H54 (cell line): ENCODE measurements at regions not wholly inside any gene's neighbourhood (a gene's known extent, or its start where the extent isn't known, plus 50 kb on each side); places are given as distances from the start of the nearest gene placed in this dataset.
"Not testable (repeated sequence)": the region's sequence is repeated elsewhere in the genome, so short reads cannot be mapped to it uniquely, and the experiment has no call there.

ENCODE experiments used
- DNase-seq: peaks from one replicate; pipeline ENCODE4 v3.0.0; 2011; ENCODE audit warnings: low spot score, mixed read lengths; ENCODE audit not compliant: insufficient read length
- FAIRE-seq: peaks from 3 replicates; lab custom pipeline; 2011; peaks lifted over from hg19 to GRCh38; lab: Jason Lieb, UNC
- POLR2A ChIP-seq: IDR thresholded peaks from 2 replicates; pipeline ENCODE4 v1.6.1; 2011; ENCODE audit warnings: low read depth, mild to moderate bottlenecking, low read length

DNA sequence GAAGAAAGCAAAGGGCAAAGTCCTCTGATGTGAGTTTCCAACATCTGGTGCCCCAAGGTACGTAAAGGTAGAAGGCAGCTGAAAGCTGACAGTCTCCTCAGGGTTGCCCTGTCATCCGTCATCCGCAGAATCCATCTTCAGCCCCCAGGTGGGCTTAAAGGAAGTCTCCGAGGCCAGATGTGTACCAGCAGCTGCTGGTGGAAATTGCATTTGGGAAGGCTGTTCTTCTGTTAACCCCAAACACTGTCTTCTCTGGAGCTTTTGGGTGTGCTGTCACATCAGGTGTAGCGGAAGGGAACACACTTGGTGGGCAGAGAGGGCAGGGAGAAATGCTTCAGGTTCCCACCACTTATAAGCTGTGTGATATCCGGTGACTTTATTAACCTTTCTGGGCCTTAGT is 310.0 kb upstream of the GATB start:
- DNase-seq (no peak), FAIRE-seq (no peak)
- no peak for TF ChIP-seq POLR2A

DNA sequence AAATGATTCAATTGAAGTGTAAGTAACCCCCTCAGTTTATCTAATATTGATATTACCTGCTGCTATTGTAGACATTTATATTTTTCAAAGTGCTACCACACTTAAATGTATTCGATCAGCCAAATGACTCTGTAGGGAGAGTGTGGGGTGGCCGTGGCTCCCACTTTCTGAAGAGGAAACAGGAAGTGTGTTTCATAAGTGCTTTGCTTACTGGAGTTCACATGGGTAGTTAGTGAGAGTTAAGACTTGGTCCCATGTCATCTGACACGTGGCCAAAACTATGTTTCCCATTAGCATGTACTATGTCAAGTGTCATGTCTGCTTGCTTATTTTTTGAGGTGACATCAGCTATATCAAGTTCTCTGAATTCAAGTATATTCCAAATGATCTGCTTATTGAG is 308.1 kb upstream of the GATB start:
- no peak for DNase-seq
- no peak for TF ChIP-seq POLR2A
- no peak for FAIRE-seq

DNA sequence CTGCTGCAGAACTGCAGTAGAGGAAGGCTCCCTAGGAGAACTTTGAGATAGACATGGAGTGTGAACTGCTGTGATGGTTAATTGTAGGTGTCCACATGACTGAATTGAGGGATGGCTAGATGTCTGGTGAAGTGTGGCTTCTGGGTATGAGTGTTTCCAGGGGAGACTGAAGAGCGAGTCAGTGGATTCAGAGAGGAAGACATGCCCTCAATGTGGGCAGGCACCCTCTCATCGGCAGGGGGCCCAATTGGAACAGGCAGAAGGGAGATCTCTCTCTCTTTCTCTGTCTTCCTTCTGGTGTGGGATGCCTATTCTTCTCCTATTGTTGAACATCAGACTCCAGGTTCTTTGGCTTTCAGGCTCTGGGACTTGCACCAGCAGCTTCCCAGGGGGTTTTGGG is 304.7 kb upstream of the GATB start:
- DNase-seq (no peak), FAIRE-seq (no peak)
- TF ChIP-seq POLR2A: no peak

DNA sequence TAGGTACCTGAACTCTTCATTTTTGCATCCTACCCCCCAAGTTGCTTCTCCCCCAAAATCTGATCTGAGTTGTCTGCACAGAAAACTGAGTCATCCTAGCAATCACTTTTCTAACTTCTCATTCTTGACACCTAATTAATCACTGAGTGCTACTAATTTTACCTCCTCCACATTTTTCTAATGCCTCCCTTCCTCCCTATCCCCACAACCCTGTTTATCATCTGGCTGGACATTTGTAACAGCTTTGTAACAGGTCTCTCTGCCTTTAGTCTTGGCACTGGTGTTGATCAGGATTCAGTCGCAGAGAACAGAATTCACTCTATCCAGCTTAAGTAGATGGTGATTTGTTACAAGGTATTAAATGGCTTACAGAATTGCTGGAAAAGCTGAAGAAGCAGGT is 303.9 kb upstream of the GATB start:
- DNase-seq (no peak), FAIRE-seq (no peak)

DNA sequence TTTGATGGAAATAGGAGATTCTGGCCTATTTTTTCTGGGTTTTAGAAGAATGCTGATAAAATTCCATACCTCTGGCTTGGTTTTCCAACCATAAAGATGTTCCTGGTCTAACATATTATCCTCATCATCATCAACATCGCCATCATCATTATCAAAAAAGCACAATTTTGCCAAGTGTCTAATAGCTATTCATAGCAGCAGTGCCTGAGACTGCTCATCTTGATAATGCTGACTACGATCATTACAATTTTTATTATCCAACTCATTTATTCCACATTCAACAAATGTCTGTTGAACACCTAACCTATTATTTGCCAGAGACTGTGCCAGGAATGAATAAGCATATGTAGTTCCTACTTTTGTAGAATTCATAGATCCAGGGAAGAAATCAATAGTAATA is 303.5 kb upstream of the GATB start:
- DNase-seq (no peak), FAIRE-seq (no peak)
- TF ChIP-seq POLR2A: no peak

More for the DNA sequence above, 303.9 kb upstream of the GATB start:
- no peak for TF ChIP-seq POLR2A

DNA sequence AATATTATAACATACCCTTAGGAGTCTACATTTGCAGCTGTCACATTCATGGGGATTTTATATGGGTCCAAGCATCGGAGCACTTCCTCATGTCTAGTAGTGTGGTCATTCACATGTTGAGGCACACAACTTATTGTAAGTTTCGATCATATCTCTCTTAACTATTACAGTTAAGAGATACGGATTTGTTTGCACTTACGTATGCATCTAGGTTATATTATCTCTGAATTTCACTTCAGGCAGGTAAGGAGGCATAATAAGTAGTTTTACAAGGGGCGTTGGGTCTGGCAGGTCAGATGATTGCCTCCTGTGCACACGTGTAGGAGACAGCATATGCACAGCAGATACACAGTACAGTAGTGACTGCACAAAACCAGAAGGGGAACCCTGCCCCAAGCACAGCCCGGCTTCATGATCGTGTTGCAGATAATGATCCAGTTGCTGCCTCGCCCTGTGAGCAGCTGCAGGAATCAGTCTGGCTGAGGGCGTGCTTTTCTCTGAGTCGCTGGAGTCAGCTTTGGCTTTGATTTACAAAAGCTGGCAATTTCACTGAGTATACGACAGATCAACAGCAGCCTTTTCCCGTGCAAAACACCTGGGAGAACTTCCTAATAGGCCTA is 302.9 kb upstream of the GATB start:
- FAIRE-seq (no peak), DNase-seq (no peak)

DNA sequence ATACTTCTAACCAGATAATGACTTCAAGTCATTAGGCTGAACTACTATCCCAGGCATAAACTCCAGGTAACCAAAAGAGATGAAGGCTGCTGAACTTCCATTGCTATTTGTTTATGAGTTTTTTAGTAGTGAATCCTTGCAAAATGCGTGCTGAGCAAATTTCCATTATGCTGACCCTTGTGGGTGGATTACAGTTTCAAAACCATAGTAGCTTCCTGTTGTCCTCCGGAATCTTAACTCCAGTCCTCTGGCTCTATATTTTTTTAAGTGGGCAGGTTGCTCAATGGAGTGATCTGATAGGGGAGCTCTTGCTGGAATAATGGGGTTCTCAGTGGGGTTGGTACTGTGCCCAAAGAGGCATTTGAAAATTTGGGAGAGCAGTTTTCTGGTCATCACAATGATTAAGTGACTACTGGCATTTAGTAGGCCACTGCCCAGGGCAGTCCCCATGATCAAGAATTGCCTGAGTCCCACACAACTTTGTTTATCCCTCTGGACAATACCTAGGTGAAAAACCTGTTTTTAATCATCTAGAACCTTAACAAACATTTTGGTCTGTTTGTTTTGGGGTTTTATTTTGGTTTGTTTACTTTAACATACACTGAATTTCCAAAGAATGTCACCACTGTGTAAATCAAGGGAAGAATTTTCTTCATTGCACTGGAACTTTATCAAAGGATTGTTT is 302.3 kb upstream of the GATB start:
- TF ChIP-seq POLR2A: no peak
- DNase-seq (no peak), FAIRE-seq (no peak)

More for the DNA sequence above, 302.9 kb upstream of the GATB start:
- no peak for TF ChIP-seq POLR2A

DNA sequence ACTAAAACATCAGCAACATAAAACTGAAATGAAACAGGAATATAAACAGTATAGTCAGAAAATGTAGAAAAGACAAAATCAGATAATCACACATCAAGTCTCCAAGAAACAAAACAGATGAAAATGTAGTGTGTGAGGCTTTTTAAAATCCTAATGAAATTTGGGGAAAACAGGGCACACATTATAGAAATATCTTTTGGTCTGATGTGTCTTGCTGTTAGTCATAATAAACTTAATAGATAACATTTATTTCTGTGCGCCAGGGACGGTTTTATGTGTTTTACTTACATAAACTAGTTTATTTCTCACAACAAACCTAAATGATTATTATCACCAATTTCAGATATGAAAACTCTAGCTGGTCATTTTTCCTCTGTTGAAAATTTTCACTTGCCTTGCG is 293.9 kb upstream of the GATB start:
- FAIRE-seq (no peak), DNase-seq (no peak)
- TF ChIP-seq POLR2A: no peak

DNA sequence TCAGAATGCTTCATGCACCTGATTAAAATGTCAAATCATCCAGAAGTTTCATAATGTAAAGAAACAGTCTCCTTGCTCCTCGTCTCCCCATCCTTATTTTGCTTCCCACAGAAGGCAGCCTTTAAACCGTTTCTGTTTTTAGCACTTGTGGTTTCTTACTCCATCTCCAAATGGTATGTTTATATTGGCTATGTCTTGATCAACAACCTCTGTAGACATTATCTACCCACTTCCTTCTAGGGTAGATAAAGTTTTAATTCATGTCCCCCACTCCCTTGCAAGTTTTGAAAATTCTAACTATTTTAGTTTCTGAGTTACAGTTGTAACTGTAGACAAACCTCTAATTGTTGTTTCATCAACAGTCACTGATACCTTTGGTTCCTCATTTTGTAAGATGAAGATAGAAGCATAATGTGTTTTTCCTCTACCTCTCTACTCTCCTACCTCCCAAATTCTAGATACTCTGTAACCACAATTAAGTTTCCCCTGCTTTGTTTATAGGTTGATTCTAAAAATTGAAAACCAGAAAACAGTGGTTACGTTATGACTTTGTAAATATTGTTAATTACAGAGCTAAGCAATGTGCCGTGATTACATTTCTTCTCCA is 291.7 kb upstream of the GATB start:
- TF ChIP-seq POLR2A: no peak
- FAIRE-seq: no peak
- DNase-seq: no peak

DNA sequence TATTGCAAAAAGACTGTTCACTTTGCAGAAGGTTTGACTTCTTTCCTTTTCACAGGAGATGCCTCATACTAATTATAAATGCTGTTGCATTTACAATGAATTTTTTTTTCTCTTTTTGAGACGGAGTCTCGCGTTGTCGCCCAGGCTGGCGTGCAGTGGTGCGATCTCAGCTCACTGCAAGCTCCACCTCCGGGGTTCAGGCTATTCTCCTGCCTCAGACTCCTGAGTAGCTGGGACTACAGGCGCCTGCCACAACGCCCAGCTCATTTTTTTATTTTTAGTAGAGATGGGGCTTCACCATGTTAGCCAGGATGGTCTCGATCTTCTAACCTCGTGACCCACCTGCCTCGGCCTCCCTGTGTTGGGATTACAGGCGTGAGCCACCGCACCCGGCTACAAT is 290.5 kb upstream of the GATB start:
- DNase-seq, FAIRE-seq: not testable (repeated sequence)

DNA sequence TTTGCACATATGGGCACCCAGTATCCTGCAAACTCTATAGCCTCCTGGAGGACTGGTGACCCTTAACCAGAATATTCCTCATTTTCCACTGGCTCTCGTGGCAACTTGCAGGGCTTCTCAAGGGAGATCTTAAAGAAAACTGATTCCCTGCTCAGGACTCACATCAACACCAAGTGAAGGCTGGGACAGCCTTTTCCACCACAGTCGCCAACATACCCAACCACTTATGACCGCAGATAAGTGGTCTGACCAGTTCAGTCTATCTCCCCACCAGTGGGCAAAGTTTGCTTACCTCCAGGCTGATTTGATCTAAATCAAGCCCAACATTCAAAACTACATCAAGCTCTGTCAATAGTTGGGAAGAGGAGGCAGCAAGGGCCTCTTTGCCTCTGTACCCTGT is 289.3 kb upstream of the GATB start:
- TF ChIP-seq POLR2A: no peak
- DNase-seq (no peak), FAIRE-seq (no peak)

DNA sequence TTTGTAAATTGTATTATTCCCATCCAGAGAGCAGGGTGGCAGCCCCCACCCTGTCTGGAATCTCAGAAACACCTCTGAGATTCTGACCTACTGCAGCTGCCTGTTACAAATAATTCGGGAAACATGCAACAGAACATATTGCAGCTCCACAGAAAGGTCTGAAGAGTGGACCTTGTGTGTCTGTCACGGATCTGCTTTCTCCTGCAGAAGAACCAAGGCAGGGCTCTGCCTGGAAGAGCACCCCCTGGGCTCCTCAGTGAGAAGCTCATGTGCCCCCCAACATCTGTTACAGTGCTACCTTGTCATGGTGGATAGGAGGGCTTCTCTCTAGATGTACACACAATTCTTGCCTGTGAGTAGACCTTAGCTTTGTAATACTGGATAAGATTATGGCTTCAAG is 286.6 kb upstream of the GATB start:
- no peak for FAIRE-seq

DNA sequence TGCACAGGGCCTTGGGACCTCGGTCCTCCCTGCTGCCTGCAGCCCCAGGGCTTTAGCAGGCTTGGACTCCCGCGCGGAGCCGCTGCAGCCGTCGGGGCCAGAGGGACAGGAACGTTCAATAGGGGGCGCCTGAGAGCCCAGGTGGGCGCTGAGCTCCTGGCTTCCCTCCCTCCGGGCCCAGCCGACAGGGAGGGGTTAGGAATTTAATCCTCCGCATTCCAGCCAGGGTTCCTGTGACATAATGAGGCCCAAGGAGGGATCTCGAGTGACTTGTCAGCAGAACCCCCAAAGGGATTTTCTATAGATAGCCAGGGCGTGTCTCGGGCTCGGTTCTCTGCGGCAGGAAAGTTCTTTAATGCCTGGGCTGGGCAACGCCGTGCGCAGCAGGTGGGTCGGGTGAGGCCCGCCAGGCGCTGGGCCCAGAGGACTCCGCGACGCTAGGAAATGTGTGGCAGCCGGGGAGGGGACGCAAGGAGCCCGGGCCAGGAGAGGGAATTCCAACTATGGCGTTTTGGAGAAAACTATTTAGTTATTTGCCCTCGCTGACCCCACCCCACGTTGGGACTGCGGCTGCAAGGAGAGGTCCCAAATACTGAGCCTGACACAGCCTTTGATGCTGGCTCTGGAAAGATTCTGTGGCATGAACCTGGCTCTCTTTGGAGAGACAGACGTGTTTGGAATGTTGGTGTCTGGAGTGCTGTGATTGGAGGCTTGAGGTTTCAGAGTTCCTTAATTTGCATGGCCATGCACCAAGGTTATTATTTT is 285.2 kb upstream of the GATB start:
- TF ChIP-seq POLR2A: no peak
- DNase-seq (no peak), FAIRE-seq (no peak)

More for the DNA sequence above, 286.6 kb upstream of the GATB start:
- no peak for TF ChIP-seq POLR2A
- no peak for DNase-seq

DNA sequence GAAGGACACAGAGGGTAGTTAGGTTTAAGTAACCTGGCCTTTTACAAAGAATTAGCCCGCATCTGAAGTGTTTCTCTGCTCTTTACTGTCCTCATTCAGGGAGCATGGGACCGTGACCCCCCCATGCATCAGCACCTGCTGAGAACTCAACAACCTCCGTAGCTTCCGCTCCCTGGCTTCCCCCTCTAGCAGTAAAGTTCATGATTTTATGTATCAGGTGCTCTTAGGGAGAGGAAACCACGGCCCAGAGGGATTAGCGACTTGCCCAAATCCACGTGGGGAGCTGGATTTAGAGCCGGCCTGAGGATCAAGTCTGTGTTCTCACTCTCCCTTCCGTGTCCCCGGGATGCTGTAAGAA is 284.6 kb upstream of the GATB start:
- no peak for FAIRE-seq
- no peak for TF ChIP-seq POLR2A
- no peak for DNase-seq
